Activated CD8-positive, alpha-beta T cell treated with anti-CD3 and anti-CD28 coated beads for 36 hours (primary cell): ENCODE measurements at regions not wholly inside any gene's neighbourhood (a gene's known extent, or its start where the extent isn't known, plus 50 kb on each side); places are given as distances from the start of the nearest gene placed in this dataset.
A peak's percentile ranks its signal among the peaks of the same experiment; 100 is the strongest.

Source experiments
- ATAC-seq: fragments of 200-7000 bp; cut with Tn5 transposase; one replicate; pipeline ENCODE4 v1.10.0; 2021; ENCODE audit warnings: mild to moderate bottlenecking, moderate library complexity
- CTCF ChIA-PET: fragments of 350-600 bp; sonication (Branson Sonifier 250); formaldehyde crosslinking; loops from one replicate; lab custom pipeline; 2021; ENCODE audit warnings: antibody characterized with exemption; lab: Charles Lee
- POLR2A ChIA-PET: fragments of 350-600 bp; sonication (Branson Sonifier 250); formaldehyde crosslinking; loops from one replicate; lab custom pipeline; 2021; ENCODE audit warnings: antibody characterized with exemption; lab: Charles Lee
- DNase-seq: peaks from one replicate; pipeline ENCODE4 v3.0.0-alpha.2; 2020
- H3K27ac Mint-ChIP-seq: one replicate; pipeline ENCODE4 v1.8.0; 2021; ENCODE audit warnings: mild to moderate bottlenecking, mixed read lengths
- H3K27me3 Mint-ChIP-seq: one replicate; pipeline ENCODE4 v1.8.0; 2021; ENCODE audit warnings: mixed read lengths
- H3K36me3 Mint-ChIP-seq: one replicate; pipeline ENCODE4 v1.8.0; 2021; ENCODE audit warnings: low read depth, mixed read lengths
- H3K4me1 Mint-ChIP-seq: one replicate; pipeline ENCODE4 v1.8.0; 2021; ENCODE audit warnings: low read depth, mixed read lengths
- H3K4me3 Mint-ChIP-seq: one replicate; pipeline ENCODE4 v1.8.0; 2021; ENCODE audit warnings: mild to moderate bottlenecking, moderate library complexity, mixed read lengths
- H3K9me3 Mint-ChIP-seq: one replicate; pipeline ENCODE4 v1.8.0; 2021; ENCODE audit warnings: mixed read lengths
- CTCF ChIP-seq: fragments of 200-600 bp; IDR thresholded peaks from one replicate; pipeline ENCODE4 v1.8.0; 2022; ENCODE audit warnings: antibody characterized with exemption, mild to moderate bottlenecking
- intact Hi-C: fragments of 100-400 bp; cut with micrococcal nuclease; formaldehyde crosslinking; loops from one replicate; pipeline ENCODE4 v1.10.0; 2022

GRCh38 chr18:76721207-76721996 is 101.0 kb upstream of the ZNF236 start:
- Mint-ChIP-seq H3K4me3 (peak overlapping the region; percentile 58), H3K27ac (peak overlapping the region; percentile 47), H3K27me3 (peaks cover 24% of the 10 kb centered on the region), H3K4me1 (peaks cover 32% of the 10 kb centered on the region), H3K36me3 (no peaks in the 10 kb centered on the region), H3K9me3 (no peaks in the 10 kb centered on the region)
- ATAC-seq = peak; percentile 97
- ChIA-PET CTCF (interaction anchor here (0.9 to 3.0 kb wide), 4 partner anchors 12 to 348 kb away, joined by 3 to 18 read pairs (median 14); no protein-coding TSS in a partner anchor), POLR2A (interaction anchor here (0.5 to 1.4 kb wide), 5 partner anchors 12 to 437 kb away, joined by 3 to 8 read pairs (median 3); no protein-coding TSS in a partner anchor)
- TF ChIP-seq CTCF = no peak
- peak; percentile 86 for DNase-seq
- intact Hi-C loops = no loop called here

GRCh38 chr18:76720683-76721082 is 101.7 kb upstream of the ZNF236 start:
- intact Hi-C loops = no loop called here

GRCh38 chr18:76715012-76715610 is 107.2 kb upstream of the ZNF236 start:
- ATAC-seq (no peak), DNase-seq (no peak)
- Mint-ChIP-seq H3K36me3 (no peaks in the 10 kb centered on the region), H3K27ac (no peak overlapping the region), H3K27me3 (peaks cover 10% of the 10 kb centered on the region), H3K9me3 (no peaks in the 10 kb centered on the region), H3K4me1 (peaks cover 3% of the 10 kb centered on the region), H3K4me3 (no peak overlapping the region)
- ChIA-PET POLR2A (no interaction called here), CTCF (interaction anchor here (1.1 to 1.4 kb wide), 2 partner anchors 298 to 316 kb away, joined by 3 to 6 read pairs; no protein-coding TSS in a partner anchor)
- TF ChIP-seq CTCF = no peak
- intact Hi-C loops = no loop called here

More at GRCh38 chr18:76720683-76721082, 101.7 kb upstream of the ZNF236 start:
- Mint-ChIP-seq H3K9me3 (no peaks in the 10 kb centered on the region), H3K36me3 (no peaks in the 10 kb centered on the region), H3K27me3 (peaks cover 22% of the 10 kb centered on the region), H3K4me3 (peak overlapping the region; percentile 58), H3K4me1 (peaks cover 32% of the 10 kb centered on the region), H3K27ac (no peak overlapping the region)
- TF ChIP-seq CTCF = no peak
- ChIA-PET POLR2A (interaction anchor here (0.7 to 1.4 kb wide), 3 partner anchors 11 to 94 kb away, joined by 3 to 8 read pairs (median 3); no protein-coding TSS in a partner anchor), CTCF (interaction anchor here (1.5 to 3.0 kb wide), 3 partner anchors 11 to 322 kb away, joined by 12 to 18 read pairs (median 16); no protein-coding TSS in a partner anchor)
- no peak for ATAC-seq
- DNase-seq = no peak

- Mint-ChIP-seq H3K4me3 (no peak overlapping the region), H3K9me3 (no peaks in the 10 kb centered on the region), H3K27me3 (peaks cover 6% of the 10 kb centered on the region), H3K27ac (no peak overlapping the region), H3K4me1 (no peaks in the 10 kb centered on the region), H3K36me3 (no peaks in the 10 kb centered on the region)
- CTCF ChIA-PET = no interaction called here
- POLR2A ChIA-PET = no interaction called here
- no peak for DNase-seq
- ATAC-seq = no peak
- intact Hi-C loops = no loop called here
- no peak for TF ChIP-seq CTCF
Observed at GRCh38 chr18:76713432-76713831, 108.9 kb upstream of the ZNF236 start.
